ENCODE measurements at regions not wholly inside any gene's neighbourhood (a gene's known extent, or its start where the extent isn't known, plus 50 kb on each side); places are given as distances from the start of the nearest gene placed in this dataset.

DNA sequence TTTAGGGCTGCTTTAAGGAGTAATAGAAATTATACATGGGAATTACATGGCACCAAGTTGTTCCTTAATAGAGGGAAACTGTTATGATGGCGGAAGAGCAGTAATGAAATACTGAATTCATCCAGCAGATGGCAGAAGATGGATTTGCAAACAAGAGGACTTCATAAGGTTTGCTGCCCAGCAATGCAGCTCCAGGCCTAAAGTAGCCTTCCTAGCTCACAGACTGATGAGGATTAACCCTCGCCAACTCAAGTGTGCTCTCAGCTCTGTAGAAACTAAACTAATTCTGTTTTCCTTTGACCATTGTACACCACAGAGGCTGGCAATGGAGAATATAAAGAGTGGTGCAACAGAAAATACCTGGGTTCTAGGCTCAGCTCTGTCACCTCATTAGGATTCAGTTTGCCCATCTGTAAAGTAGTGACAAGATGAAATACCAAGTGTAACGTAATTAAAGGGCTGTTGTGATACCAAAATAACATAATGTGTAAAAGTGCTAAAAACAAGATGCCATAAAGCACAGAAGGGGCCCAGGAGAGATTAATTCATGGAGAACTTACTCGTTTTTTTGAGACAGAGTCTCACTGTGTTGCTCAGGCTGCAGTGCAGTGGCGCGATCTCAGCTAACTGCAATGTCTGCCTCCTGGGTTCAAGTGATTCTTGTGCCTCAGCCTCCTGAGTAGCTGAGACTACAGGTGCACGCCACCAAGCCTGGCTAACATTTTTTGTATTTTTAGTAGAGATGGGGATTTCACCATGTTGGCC is 102.4 kb upstream of the SERBP1 start:
- TF ChIP-seq, protein P1, sequence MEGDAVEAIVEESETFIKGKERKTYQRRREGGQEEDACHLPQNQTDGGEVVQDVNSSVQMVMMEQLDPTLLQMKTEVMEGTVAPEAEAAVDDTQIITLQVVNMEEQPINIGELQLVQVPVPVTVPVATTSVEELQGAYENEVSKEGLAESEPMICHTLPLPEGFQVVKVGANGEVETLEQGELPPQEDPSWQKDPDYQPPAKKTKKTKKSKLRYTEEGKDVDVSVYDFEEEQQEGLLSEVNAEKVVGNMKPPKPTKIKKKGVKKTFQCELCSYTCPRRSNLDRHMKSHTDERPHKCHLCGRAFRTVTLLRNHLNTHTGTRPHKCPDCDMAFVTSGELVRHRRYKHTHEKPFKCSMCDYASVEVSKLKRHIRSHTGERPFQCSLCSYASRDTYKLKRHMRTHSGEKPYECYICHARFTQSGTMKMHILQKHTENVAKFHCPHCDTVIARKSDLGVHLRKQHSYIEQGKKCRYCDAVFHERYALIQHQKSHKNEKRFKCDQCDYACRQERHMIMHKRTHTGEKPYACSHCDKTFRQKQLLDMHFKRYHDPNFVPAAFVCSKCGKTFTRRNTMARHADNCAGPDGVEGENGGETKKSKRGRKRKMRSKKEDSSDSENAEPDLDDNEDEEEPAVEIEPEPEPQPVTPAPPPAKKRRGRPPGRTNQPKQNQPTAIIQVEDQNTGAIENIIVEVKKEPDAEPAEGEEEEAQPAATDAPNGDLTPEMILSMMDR (IDR thresholded peaks at IDR 0.05; ENCODE audit: low read depth, low read length) = peak; percentile 66
- peak; percentile 76 for DNase-seq (ENCODE audit: extremely low read depth, low read depth)

DNA sequence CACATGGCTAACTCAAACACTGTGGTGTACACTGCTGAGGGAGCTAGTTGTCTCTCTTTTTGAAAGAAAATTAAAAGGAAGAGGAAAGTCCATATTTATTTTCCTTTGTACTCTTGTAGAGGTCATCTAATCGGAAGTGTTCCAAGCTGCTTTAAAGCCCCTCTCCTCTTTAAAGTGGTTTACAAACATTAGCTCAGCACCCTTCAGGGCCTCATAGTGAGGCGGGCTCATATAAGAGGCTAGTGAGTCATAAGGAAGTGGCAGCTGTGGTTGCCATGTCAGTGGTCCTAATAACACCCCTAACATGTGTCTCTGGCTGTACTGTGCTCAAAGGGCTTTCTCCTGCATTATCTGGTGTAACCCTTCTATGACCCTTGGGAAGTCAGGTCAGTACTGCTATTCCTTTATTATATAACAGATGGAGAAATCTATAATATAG is 104.4 kb upstream of the SERBP1 start:
- DNase-seq (ENCODE audit: extremely low read depth, low read depth) = no peak
- TF ChIP-seq, protein P1 (IDR thresholded peaks at IDR 0.05; ENCODE audit: low read depth, low read length) = no peak

DNA sequence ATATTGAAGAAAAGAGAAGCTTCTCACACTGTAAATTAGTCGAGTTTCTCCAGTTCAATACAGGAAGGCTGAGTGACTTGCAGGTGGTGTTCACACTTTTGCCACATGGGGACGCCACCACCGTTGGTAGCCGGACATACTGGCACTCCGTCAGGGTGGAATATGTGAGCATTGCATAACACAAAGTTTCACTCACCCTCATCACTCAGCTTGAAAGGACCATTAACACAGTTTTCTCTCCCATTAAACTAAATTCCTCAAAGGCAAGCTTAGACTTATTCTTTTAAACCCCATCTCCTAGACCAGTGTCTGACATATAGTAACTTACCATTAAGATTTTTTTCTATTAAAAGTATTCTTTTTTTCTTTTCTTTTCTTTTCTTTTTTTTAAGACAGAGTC is 105.3 kb upstream of the SERBP1 start:
- DNase-seq (ENCODE audit: extremely low read depth, low read depth) = peak; percentile 78
- TF ChIP-seq, protein P1 (IDR thresholded peaks at IDR 0.05; ENCODE audit: low read depth, low read length) = peak; percentile 100

DNA sequence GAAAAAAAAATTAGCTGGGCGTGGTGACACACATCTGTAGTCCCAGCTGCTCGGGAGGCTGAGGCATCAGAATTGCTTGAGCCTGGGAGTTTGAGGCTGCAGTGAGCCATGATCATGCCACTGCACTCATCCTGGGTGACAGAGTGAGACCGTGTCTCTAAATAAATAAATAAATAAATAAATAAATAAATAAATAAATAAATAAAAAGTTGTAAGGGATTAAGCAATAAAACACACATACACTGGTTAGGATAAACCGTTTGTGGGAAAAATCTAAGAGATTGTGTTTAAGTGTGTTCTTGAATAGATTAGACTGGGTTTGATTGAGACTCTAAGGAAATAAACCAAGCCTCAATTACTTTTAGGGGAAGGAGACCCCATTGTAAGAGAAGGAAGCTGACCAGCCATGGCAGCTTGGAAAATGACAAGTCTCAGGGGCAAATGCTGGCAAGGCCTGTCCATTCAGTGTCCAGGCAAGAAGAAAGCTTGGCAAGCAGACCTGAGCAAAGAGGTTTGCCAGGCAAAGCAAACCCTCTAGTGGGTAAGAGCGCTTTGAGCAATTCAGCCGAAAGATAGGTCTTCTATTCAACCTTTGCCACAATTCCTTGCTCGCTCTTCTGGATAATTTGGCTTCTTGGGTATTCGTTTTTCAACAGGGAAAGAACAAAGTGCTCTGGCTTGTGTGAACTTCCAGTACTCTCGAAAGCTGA is 106.9 kb upstream of the SERBP1 start:
- no peak for DNase-seq (ENCODE audit: extremely low read depth, low read depth)

DNA sequence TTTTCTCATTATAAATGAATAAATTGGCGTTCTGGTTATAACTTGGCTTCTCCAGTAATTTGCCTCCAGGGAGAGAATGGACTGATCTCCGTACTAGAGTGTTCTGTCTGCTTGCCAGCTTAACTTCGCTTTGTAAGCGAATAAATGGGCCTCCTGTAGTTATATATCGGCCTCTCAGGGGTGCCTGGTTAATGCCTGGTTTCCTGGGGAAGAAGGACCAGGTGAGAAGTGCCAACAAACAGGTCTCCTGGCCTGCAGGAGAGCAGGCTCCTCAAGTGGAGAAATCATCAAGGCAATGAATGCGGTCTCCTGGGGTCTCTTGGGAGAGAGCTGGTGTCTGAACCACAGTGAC is 107.4 kb upstream of the SERBP1 start:
- TF ChIP-seq, protein P1 (IDR thresholded peaks at IDR 0.05; ENCODE audit: low read depth, low read length) = no peak
- DNase-seq (ENCODE audit: extremely low read depth, low read depth) = no peak

More for the DNA sequence above, 106.9 kb upstream of the SERBP1 start:
- TF ChIP-seq, protein P1 (IDR thresholded peaks at IDR 0.05; ENCODE audit: low read depth, low read length) = no peak

DNA sequence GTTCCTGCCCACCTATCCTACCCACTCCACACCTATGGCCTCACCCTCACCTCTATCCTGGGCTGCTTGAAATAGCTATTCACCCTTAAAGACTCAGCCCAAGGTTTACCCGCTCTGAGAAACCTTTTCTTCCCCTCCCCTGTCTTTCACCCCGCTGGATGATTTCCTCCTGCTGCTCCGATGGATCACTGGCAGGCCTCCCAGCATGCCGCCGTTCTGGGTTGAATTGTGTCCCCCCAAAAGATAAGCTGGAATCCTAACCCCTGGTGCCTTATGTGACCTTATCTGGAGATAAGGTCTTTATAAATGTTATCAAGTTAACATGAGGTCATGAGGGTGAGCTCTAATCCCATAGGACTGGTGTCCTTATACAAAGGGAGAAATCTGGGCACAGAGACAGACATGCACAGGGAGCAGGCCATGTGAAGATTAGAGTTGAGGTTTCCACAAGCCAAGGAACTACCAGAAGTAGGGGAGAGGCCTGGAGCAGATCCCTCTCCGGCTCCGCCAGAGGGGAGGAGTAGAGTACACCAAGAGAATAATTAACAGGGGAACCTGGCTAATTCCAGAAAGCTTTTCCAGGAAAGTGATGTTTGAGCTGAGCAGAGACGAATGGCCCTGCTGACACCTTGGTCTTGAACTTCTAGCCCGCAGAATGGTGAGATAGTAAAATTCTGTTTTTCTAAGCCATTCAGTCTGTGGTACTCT is 110.0 kb upstream of the SERBP1 start:
- DNase-seq (ENCODE audit: extremely low read depth, low read depth) = no peak
- TF ChIP-seq, protein P1 (IDR thresholded peaks at IDR 0.05; ENCODE audit: low read depth, low read length) = no peak

DNA sequence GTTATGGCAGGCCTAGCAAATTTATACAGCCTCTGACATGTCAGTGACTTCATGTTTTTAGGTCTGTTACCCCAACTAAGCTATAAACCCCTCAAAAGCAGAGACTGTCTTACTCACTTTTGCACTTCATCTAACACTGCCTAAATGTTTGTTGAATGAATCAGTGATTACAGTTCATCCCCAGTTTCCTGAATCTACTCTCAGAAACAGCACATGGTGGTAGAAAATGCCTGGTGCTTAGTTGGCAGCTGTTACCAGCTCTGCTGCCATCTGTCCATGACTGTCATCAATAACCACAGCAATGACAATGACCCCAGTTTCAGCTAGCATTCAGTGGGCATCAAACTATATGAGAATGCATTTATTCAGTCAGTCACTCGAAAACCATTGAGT is 110.5 kb upstream of the SERBP1 start:
- DNase-seq (ENCODE audit: extremely low read depth, low read depth) = no peak
- TF ChIP-seq, protein P1 (IDR thresholded peaks at IDR 0.05; ENCODE audit: low read depth, low read length) = no peak

Data from AG09319 (cell line).